Liver (tissue), 8 donors: ENCODE measurements at regions not wholly inside any gene's neighbourhood (a gene's known extent, or its start where the extent isn't known, plus 50 kb on each side); places are given as distances from the start of the nearest gene placed in this dataset.

Experiments used
- DNase-seq: peaks from one replicate; pipeline ENCODE4 v3.0.0-alpha.2; 2017; ENCODE audit warnings: low spot score
- H3K27ac ChIP-seq, 2 donors: one replicate each; pipeline ENCODE4 v1.7.0; 2013; ENCODE audit warnings: inconsistent platforms in 2 of 2, low read length in 2 of 2, control low read depth in 1 of 2, low read depth in 1 of 2, mild to moderate bottlenecking in 1 of 2
- H3K27me3 ChIP-seq, 4 donors: one replicate each; pipeline versions ENCODE4 v1.6.1 to v1.7.0; 2013; ENCODE audit warnings: low read length in 3 of 4, inconsistent platforms in 1 of 4, mild to moderate bottlenecking in 1 of 4, moderate library complexity in 1 of 4; ENCODE audit not compliant: control insufficient read depth in 4 of 4, insufficient read depth in 4 of 4
- H3K36me3 ChIP-seq, 4 donors: one replicate each; pipeline versions ENCODE4 v1.6.1 to v1.7.0; 2013; ENCODE audit warnings: low read length in 3 of 4, mild to moderate bottlenecking in 3 of 4, low read depth in 1 of 4, moderate library complexity in 1 of 4; ENCODE audit not compliant: control insufficient read depth in 4 of 4, insufficient read depth in 3 of 4
- H3K4me1 ChIP-seq, 4 donors: one replicate each; pipeline versions ENCODE4 v1.6.1 to v1.7.0; 2013; ENCODE audit warnings: low read length in 3 of 4, mild to moderate bottlenecking in 3 of 4, moderate library complexity in 1 of 4; ENCODE audit not compliant: control insufficient read depth in 4 of 4, insufficient read depth in 4 of 4
- H3K4me3 ChIP-seq, 3 donors: one replicate each; pipeline versions ENCODE4 v1.6.1 to v1.7.0; 2013; ENCODE audit warnings: low read length in 3 of 3, control low read depth in 1 of 3, low read depth in 1 of 3, mild to moderate bottlenecking in 1 of 3
- H3K9ac ChIP-seq, 2 donors: one replicate each; pipeline ENCODE4 v1.7.0; 2013; ENCODE audit warnings: low read length in 2 of 2, mild to moderate bottlenecking in 2 of 2, moderate library complexity in 2 of 2, control low read depth in 1 of 2, low read depth in 1 of 2
- H3K9me3 ChIP-seq, 4 donors: one replicate each; pipeline versions ENCODE4 v1.6.1 to v1.7.0; 2013; ENCODE audit warnings: low read length in 3 of 4; ENCODE audit not compliant: control insufficient read depth in 4 of 4
- EGR1 ChIP-seq, 2 donors: IDR thresholded peaks; 2 replicates each; pipeline ENCODE4 v1.6.1; 2016 to 2018; ENCODE audit warnings: antibody characterized with exemption in 2 of 2, low read depth in 2 of 2
- FOXA1 ChIP-seq: IDR thresholded peaks from 2 replicates; pipeline ENCODE4 v1.6.1; 2016; ENCODE audit warnings: antibody characterized with exemption
- FOXA2 ChIP-seq: IDR thresholded peaks from 2 replicates; pipeline ENCODE4 v1.6.1; 2016; ENCODE audit warnings: antibody characterized with exemption
- GABPA ChIP-seq, 2 donors: IDR thresholded peaks in 1 of 2; conservative IDR thresholded peaks in 1 of 2; 2 replicates each; pipeline ENCODE4 v1.6.1; 2016; ENCODE audit warnings: antibody characterized with exemption in 2 of 2, mild to moderate bottlenecking in 1 of 2, moderate library complexity in 1 of 2
- HNF4A ChIP-seq, 2 donors: conservative IDR thresholded peaks; 2 replicates each; pipeline ENCODE4 v1.6.1; 2016; ENCODE audit warnings: antibody characterized with exemption in 2 of 2, mild to moderate bottlenecking in 2 of 2
- HNF4G ChIP-seq: IDR thresholded peaks from 2 replicates; pipeline ENCODE4 v1.6.1; 2016; ENCODE audit warnings: antibody characterized with exemption
- JUND ChIP-seq, 2 donors: IDR thresholded peaks; 2 replicates each; pipeline ENCODE4 v1.6.1; 2016; ENCODE audit warnings: antibody characterized with exemption in 2 of 2
- NR2F2 ChIP-seq: IDR thresholded peaks from 2 replicates; pipeline ENCODE4 v1.6.1; 2016; ENCODE audit warnings: antibody characterized with exemption
- RAD21 ChIP-seq, 2 donors: IDR thresholded peaks; 2 replicates each; pipeline ENCODE4 v1.6.1; 2016; ENCODE audit warnings: antibody characterized with exemption in 2 of 2, mild to moderate bottlenecking in 2 of 2
- RXRA ChIP-seq, 2 donors: IDR thresholded peaks; 2 replicates each; pipeline ENCODE4 v1.6.1; 2017 to 2018; ENCODE audit warnings: antibody characterized with exemption in 2 of 2, mild to moderate bottlenecking in 1 of 2
- SP1 ChIP-seq: IDR thresholded peaks from 2 replicates; pipeline ENCODE4 v1.6.1; 2018; ENCODE audit warnings: antibody characterized with exemption, mild to moderate bottlenecking
- TAF1 ChIP-seq: conservative IDR thresholded peaks from 2 replicates; pipeline ENCODE4 v1.6.1; 2016; ENCODE audit warnings: antibody characterized with exemption, mild to moderate bottlenecking
- YY1 ChIP-seq: IDR thresholded peaks from 2 replicates; pipeline ENCODE4 v1.6.1; 2016; ENCODE audit warnings: antibody characterized with exemption, mild to moderate bottlenecking
- WGBS: extraction: QIAGEN DNeasy Blood & Tissue Kit; methylation state at CpG from one replicate; pipeline ENCODE4 v1.1.7; 2013; 5-methylcytosine and 5-hydroxymethylcytosine counted together
- TF ChIP-seq, protein P1 (sequence below): IDR thresholded peaks from 2 replicates; pipeline ENCODE4 v1.6.1; 2016; ENCODE audit warnings: antibody characterized with exemption, mild to moderate bottlenecking
- TF ChIP-seq, protein P2 (sequence below): IDR thresholded peaks from 2 replicates; pipeline ENCODE4 v1.6.1; 2016; ENCODE audit warnings: antibody characterized with exemption
- TF ChIP-seq, protein P3 (sequence below): fragments of 150-350 bp; IDR thresholded peaks from 2 replicates; pipeline ENCODE4 v1.5.1; 2017; ENCODE audit warnings: improper control_type of control experiment, low read depth, low read length; ENCODE audit not compliant: missing input control
- TF ChIP-seq, protein P4 (sequence below): IDR thresholded peaks from 2 replicates; pipeline ENCODE4 v1.6.1; 2016; ENCODE audit warnings: antibody characterized with exemption
- TF ChIP-seq, protein P5 (sequence below): IDR thresholded peaks from 2 replicates; pipeline ENCODE4 v1.6.1; 2016; ENCODE audit warnings: antibody characterized with exemption
- donor health status: healthy.
- donor health status: healthy.
- donor health status: healthy.
- donor health status: healthy.
- donor health status: healthy.

- WGBS, result 90% methylated on average over 1 of the region's 1 CpG
- DNase-seq, result no peak
- no peak overlapping the region for H3K27ac ChIP-seq
- no peaks in the 10 kb centered on the region for H3K27me3 ChIP-seq
- no peak overlapping the region for H3K9ac ChIP-seq
- no peak for TF ChIP-seq RAD21 (IDR thresholded peaks at IDR 0.05)
- TF ChIP-seq, protein P1, sequence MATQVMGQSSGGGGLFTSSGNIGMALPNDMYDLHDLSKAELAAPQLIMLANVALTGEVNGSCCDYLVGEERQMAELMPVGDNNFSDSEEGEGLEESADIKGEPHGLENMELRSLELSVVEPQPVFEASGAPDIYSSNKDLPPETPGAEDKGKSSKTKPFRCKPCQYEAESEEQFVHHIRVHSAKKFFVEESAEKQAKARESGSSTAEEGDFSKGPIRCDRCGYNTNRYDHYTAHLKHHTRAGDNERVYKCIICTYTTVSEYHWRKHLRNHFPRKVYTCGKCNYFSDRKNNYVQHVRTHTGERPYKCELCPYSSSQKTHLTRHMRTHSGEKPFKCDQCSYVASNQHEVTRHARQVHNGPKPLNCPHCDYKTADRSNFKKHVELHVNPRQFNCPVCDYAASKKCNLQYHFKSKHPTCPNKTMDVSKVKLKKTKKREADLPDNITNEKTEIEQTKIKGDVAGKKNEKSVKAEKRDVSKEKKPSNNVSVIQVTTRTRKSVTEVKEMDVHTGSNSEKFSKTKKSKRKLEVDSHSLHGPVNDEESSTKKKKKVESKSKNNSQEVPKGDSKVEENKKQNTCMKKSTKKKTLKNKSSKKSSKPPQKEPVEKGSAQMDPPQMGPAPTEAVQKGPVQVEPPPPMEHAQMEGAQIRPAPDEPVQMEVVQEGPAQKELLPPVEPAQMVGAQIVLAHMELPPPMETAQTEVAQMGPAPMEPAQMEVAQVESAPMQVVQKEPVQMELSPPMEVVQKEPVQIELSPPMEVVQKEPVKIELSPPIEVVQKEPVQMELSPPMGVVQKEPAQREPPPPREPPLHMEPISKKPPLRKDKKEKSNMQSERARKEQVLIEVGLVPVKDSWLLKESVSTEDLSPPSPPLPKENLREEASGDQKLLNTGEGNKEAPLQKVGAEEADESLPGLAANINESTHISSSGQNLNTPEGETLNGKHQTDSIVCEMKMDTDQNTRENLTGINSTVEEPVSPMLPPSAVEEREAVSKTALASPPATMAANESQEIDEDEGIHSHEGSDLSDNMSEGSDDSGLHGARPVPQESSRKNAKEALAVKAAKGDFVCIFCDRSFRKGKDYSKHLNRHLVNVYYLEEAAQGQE, result no peak
- TF ChIP-seq, protein P2, sequence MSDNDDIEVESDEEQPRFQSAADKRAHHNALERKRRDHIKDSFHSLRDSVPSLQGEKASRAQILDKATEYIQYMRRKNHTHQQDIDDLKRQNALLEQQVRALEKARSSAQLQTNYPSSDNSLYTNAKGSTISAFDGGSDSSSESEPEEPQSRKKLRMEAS, result no peak
- TF ChIP-seq JUND (IDR thresholded peaks at IDR 0.05), result no peak
- TF ChIP-seq, protein P3, sequence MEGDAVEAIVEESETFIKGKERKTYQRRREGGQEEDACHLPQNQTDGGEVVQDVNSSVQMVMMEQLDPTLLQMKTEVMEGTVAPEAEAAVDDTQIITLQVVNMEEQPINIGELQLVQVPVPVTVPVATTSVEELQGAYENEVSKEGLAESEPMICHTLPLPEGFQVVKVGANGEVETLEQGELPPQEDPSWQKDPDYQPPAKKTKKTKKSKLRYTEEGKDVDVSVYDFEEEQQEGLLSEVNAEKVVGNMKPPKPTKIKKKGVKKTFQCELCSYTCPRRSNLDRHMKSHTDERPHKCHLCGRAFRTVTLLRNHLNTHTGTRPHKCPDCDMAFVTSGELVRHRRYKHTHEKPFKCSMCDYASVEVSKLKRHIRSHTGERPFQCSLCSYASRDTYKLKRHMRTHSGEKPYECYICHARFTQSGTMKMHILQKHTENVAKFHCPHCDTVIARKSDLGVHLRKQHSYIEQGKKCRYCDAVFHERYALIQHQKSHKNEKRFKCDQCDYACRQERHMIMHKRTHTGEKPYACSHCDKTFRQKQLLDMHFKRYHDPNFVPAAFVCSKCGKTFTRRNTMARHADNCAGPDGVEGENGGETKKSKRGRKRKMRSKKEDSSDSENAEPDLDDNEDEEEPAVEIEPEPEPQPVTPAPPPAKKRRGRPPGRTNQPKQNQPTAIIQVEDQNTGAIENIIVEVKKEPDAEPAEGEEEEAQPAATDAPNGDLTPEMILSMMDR, result no peak
- TF ChIP-seq EGR1 (IDR thresholded peaks at IDR 0.05; ENCODE audit: low read depth in 2 of 2), result no peak
- TF ChIP-seq GABPA (IDR thresholded peaks at IDR 0.05 in 1 of 2, conservative IDR thresholded peaks at IDR 0.05 in 1 of 2), result no peak
- no peak for TF ChIP-seq HNF4G
- no peak for TF ChIP-seq TAF1
- TF ChIP-seq, protein P4, sequence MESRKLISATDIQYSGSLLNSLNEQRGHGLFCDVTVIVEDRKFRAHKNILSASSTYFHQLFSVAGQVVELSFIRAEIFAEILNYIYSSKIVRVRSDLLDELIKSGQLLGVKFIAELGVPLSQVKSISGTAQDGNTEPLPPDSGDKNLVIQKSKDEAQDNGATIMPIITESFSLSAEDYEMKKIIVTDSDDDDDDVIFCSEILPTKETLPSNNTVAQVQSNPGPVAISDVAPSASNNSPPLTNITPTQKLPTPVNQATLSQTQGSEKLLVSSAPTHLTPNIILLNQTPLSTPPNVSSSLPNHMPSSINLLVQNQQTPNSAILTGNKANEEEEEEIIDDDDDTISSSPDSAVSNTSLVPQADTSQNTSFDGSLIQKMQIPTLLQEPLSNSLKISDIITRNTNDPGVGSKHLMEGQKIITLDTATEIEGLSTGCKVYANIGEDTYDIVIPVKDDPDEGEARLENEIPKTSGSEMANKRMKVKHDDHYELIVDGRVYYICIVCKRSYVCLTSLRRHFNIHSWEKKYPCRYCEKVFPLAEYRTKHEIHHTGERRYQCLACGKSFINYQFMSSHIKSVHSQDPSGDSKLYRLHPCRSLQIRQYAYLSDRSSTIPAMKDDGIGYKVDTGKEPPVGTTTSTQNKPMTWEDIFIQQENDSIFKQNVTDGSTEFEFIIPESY, result no peak
- TF ChIP-seq HNF4A (conservative IDR thresholded peaks at IDR 0.05), result no peak
- no peak for TF ChIP-seq FOXA2
- TF ChIP-seq RXRA (IDR thresholded peaks at IDR 0.05), result no peak
- TF ChIP-seq, protein P5, sequence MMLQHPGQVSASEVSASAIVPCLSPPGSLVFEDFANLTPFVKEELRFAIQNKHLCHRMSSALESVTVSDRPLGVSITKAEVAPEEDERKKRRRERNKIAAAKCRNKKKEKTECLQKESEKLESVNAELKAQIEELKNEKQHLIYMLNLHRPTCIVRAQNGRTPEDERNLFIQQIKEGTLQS, result no peak
- no peak for TF ChIP-seq YY1
- no peak for TF ChIP-seq FOXA1
- H3K9me3 ChIP-seq, result no peaks in the 10 kb centered on the region
- H3K4me3 ChIP-seq, result no peak overlapping the region
- no peaks in the 10 kb centered on the region for H3K4me1 ChIP-seq
- no peaks in the 10 kb centered on the region for H3K36me3 ChIP-seq
These were observed 400.4 kb upstream of the TGFBR2 start for GRCh38 chr3:30206051-30206450.

DNA sequence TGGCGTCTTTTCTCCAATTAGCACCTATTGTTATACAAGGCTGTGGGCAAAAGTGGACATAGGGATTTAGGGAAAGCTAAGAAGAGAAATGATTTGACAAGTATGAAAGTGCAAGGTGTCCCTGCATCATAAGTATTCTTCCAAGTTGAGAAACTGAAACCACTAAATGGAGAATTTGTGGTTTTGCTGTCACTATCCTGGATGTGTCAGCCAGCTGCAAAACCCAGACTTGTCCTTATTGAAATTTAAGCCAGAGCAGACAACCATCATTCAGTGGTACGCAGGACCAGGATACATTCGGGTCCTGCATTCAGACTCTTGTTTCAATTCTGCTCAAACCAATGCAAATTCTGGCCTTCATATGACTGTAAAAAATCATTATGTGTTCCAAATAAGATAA, 384.8 kb upstream of the TGFBR2 start:
- Histone ChIP-seq H3K27me3 (no peaks in the 10 kb centered on the region), H3K4me3 (no peak overlapping the region), H3K4me1 (no peaks in the 10 kb centered on the region), H3K36me3 (no peaks in the 10 kb centered on the region), H3K9me3 (no peaks in the 10 kb centered on the region), H3K27ac (no peak overlapping the region), H3K9ac (no peak overlapping the region)
- no peak for DNase-seq
- 90% methylated on average over 3 of the region's 3 CpGs for WGBS
- TF ChIP-seq NR2F2 (no peak), FOXA2 (no peak), HNF4A (conservative IDR thresholded peaks at IDR 0.05) (no peak), RAD21 (IDR thresholded peaks at IDR 0.05) (no peak), SP1 (no peak), GABPA (IDR thresholded peaks at IDR 0.05 in 1 of 2, conservative IDR thresholded peaks at IDR 0.05 in 1 of 2) (no peak), RXRA (IDR thresholded peaks at IDR 0.05) (no peak), JUND (IDR thresholded peaks at IDR 0.05) (no peak), FOXA1 (no peak), TAF1 (no peak), YY1 (no peak)
- TF ChIP-seq, protein P2, result no peak
- TF ChIP-seq, protein P1, result no peak
- TF ChIP-seq, protein P4, result no peak
